ENCODE measurements at regions not wholly inside any gene's neighbourhood (a gene's known extent, or its start where the extent isn't known, plus 50 kb on each side); places are given as distances from the start of the nearest gene placed in this dataset.

DNA sequence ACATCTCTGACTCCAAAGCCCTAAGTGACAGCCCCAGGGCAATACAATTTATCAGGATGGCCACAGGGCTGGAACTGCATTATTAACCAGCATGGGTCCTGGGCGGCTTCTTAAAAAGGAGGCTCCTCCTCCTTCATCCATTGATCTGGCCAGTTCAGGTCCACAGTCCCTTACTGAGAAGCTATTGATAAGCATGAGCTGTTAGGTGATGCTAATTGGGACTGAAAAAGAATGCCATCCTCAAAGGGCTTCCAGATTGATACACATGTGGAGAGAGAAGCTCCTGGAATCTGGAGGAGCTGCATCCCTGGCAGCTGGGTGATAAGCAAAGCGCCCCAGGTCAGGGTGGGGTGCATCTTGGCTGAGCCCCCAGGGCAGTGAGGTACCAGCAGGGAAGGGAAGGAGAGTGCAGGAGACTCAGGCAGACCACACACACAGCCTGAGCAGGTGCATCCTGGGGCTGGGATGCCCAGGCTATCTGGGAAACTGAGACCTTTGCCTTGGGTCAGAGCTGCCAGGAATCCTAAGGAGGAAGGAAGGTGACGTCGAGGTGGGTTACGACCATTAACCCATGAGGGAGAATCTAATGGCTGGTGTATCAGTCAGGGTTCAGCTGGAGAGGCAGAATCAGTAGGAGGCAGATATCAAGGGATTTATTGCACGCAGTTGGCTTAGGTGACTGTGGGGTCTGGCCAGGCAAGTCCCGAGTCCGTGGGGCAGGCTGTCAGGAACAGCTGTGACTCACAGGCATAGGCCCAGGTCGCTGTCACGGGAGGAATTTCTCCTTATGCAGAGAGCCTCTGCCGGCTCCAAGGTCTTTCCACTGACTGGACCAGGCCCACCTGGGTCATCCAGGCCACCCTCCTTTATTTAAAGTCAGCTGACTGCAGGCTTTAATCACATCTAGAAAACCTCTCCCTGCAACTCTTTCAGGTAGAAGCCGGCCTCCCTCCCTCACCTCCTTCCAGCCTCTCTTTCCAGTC is 261.2 kb downstream of the BMP7 start:
- DNase-seq: no peak

DNA sequence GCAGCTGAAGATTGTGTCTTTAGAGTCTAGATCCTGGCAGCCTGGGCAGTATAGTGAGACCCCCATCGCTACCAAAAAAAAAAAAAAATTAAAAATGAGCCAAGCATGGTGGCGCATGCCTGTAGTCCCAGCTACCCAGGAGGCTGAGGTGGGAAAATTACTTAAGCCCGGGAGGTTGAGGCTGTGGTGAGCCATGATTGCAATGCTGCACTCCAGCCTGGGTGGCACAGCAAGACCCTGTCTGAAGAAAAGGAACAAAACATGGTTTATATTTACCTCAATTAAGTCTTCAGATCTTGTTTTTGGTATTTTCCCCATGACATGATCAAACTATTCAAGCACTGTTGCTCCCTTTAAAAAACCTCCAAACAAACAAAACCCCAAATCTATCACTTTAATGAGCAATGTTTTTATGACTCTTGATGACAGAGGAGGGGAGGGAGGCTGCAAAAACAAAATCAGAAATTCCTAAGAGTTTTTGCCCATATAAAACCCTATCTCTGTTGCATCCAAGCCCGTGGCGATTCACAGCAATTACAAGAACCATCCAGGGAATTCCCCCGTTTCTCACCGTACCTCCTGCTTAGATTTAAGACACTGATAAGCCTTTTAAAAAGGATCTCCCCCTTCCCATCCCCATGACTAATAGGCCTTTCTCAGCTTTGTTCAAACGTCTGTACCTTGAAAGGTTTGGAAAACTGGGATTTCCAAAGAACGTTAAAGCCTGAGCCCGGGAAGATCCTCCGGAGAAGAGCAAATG is 259.9 kb downstream of the BMP7 start:
- no peak for DNase-seq

GRCh38 chr20:57007171-57007540 is 259.3 kb downstream of the BMP7 start:
- DNase-seq: no peak

DNA sequence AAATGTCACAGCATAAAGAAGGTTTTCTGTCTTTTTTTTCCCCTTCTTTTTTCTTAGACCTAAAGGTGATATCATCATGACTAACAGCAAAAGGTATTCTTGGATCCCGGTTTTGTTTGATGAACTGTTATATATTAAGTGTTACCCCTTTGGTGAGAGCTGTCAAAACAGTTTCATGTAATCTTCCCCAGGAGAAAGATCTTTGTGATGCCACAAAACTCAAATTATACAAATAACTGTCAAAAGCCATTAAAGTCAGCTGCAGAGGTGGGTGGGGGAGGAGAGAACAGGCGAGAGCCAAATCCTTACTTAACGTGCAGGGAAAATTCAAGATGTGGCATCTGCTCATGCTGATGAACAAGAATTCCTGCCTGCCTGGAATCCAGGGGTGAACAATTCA is 258.2 kb downstream of the BMP7 start:
- DNase-seq: no peak

DNA sequence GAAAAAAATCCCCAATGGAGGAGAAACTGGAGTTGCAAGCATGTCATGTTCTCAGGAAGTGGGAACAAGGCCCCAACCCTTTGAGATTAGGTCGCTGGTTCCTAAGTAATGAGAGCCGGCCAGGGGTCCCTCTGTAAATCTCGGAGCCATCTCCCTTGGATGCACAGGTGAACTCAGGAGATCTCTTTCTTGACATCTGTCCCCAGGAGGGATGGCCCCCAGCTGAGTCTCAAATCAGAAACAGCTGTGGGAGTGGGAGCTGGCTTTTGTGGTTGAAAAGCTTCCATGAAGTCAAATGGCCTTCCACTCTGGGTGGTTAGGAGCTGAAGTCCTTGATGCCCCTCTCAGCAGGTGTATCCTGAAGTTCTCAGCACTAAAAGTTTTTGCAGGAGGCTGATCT is 257.1 kb downstream of the BMP7 start:
- DNase-seq: no peak

DNA sequence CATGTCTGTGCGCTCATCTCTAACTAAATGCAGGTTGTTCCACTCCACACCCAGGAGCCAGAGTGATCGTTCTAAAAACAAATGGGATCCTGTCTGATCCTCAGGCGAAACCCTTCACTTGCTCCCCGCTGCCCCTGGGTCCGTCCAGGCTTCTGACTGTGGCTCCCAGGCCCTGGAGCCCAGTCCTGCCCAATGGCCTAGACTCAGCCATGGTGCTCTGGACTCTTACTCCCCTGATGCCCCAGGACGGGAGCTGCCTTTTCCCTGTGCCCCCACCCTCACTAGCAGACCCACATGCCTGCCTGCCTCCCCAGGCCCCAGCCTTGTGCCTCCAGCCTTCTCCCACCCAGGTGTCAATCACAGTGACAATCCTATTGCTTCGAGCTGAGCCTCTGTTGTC is 256.7 kb downstream of the BMP7 start:
- DNase-seq: no peak

DNA sequence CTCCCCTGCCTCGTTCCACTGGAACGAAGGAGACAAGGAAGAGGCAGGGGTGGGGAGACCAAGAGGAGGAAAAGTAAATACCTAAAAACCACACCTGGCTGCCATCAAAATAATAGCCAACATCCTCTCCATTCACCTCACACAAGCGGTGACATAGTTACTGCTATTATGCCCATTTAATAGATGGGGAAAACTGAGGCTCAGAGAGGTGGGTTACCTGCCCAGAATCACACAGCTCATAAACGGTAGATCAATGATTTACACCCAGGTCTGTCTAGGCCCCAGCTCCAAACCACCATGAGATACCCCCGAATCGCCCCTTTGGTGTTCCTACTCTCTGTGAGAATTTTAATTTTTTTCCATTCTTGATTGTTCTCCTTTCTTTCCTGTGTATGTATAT is 253.8 kb downstream of the BMP7 start:
- no peak for DNase-seq

DNA sequence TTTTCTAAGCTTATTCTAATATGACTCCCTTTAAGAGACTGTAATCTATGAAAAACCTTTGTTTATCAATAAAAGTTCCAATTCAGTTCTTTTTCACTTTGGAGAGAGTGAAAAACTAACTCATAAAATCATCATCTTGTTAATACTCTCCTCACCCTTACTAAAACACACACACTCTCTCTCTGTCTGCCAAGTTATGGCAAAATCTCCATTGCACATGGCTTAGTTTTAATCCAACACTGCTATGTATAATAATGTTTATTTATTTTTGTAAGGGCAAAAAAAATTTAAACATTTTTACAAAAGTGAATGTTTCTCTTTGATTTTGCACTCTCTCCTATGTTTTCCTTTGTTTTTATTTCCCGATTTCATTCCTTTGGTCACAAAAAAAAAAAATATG is 253.2 kb downstream of the BMP7 start:
- DNase-seq: no peak

DNA sequence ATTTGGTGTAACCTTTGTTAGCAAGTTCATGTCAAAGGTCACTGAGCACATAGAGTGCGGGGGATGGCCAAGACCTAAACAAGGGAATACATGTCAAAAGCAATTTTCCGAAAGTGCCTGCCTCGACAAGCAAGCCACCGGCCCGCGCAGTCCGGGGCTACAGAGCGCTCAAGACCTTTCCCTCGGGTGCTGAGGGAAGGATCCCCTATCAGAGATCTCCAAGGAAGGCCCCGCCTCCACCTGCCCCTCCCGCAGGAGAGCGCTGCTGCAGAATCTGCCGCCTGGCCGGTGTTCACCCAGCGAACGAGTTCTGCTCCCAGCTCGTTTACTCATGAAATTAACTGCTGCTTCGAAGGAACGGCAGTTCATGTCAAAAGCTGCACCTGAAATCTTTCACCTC is 252.7 kb downstream of the BMP7 start:
- DNase-seq: no peak

DNA sequence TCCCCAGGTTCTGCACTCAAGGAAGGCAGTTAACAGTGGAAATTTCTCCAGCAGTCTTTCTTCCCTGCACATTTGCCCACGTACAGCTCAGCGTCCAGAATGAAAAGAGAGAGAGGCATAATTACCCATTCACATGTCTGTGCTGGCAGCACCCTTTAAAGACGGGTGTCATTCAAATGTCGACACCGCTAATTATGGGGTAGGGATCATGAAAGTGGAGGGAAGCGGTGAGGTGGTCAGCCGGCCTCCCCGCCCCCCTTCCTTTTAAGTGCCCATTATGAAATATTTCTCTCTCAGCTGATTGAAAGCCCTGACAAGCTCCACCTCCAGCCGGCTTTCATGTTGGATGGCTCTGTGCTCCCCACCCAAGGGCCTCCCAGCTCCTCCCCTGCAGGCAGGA is 246.1 kb downstream of the BMP7 start:
- DNase-seq: no peak

GRCh38 chr20:57022306-57022705 is 244.1 kb downstream of the BMP7 start:
- DNase-seq: no peak

DNA sequence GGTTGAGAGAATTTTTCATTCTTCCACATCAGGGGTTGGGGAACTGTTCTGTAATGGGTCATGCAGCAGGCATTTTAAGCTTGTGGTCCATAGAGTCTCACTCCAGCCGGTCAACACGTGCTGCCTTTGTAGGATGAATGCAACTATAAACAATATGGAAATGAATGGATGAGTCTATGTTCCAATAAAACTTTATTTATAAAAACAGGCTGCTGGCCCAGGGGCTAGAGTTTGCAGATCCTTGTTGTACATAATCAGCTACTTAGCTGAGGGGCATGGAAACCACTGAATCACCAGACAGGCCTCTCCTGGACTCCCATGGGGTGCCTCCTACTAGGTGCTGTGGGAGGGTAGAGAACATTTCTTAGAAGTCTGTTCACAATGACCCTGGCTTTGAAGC is 243.4 kb downstream of the BMP7 start:
- no peak for DNase-seq

DNA sequence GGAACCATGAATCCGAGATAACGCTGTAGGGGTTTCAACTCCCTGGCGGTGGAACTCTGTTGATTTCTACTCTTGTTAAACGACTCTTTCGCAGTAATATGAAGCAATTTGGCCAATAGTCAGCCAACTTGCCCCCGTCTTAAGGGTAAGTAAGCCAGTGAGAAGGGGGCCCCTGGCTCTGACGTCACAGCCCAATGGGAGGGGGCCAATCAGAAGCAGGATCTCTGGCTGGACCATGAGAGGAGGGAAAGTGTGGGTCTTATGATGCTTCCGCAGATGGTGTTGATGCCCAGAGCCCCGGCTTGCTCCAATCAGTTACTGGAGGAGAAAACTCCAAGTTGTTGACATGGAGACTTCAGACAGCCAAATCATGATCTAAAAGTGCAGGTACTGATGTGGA is 242.4 kb downstream of the BMP7 start:
- DNase-seq: no peak

DNA sequence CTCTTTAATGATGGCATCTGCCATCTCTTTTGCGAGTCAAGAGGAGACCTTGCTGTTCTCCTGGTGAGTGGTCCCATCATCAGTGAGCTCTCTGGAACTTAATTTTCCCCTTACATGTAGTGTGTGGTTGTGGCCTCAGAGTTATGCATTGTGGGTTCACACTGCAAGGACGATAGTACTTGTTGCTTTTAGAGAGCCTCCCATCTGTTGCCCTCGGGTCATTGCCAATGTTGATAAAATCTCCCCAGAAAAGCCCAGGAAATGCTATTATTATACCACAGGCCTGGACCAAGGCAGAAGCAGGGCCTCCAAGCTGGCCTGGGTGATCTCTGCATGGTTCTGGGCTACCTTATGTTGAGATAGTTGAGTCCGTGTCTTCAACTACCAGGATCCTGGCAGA is 241.6 kb downstream of the BMP7 start:
- DNase-seq: no peak

- DNase-seq: no peak
These were observed 241.2 kb downstream of the BMP7 start for GRCh38 chr20:57025261-57025660.

DNA sequence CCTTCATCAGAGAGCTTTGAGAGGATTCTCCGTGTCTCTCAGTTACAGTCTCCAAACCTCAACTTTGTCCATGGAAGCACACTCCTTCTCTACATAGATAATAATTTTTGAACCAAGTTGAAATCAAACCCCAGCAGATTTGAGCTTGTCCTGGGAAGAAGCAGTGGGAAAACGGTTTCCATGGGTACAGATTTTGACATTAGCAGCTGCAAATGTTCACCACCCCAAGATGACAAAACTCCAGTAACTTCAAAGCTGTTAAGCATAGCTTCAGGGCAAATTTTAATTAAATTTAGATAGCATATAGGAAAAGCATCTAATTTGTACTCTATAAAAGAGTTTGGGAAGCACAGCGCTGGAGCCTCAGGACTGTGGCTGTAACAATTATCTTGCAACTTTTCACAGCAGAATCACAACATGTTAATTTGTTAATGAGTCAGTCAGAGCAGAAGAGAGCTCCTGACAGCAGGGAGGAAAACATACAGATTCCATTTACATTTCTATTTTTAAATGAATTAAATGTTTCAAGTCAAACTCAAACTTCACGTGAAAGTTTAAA is 240.7 kb downstream of the BMP7 start:
- no peak for DNase-seq

DNA sequence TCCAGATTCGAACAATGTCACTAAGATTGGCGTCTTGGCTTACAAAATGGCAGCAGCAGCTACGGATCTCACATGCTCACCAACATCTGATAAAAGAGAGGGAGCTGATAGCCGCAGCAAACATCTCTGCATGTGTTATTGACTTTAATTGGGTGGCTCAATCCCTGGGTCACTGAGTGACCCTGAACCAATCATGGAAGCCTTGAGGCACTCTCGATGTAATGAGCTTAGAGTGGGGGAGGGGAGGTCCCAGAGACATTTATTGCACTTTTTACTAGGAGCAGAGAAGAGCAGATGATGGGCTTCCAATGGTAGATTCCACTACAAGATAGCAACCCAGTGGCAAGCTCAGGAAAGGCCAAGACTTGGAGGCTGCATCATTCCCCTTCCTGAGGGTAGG is 238.7 kb downstream of the BMP7 start:
- DNase-seq: no peak

- no peak for DNase-seq
These were observed 235.5 kb downstream of the BMP7 start for GRCh38 chr20:57030611-57031600.

DNA sequence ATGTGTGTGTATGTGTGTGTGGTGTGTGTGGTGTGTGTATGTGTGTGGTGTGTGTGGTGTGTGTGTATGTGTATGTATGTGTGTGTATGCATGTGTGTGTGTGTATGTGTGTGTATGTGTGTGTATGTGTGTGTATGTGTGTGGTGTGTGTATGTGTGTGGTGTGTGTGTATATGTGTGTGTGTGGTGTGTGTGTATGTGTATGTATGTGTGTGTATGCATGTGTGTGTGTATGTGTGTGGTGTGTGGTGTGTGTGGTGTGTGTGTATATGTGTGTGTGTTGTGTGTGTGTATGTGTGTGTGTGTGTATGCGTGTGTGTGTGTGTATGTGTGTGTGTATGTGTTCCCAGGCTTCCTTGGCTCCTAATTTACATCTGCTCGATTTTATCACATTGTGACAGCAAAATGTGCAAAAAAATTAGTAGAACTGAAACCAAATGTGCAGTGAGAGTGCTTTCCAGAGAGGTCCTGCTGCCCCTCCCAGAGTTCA is 234.5 kb downstream of the BMP7 start:
- no peak for DNase-seq

DNA sequence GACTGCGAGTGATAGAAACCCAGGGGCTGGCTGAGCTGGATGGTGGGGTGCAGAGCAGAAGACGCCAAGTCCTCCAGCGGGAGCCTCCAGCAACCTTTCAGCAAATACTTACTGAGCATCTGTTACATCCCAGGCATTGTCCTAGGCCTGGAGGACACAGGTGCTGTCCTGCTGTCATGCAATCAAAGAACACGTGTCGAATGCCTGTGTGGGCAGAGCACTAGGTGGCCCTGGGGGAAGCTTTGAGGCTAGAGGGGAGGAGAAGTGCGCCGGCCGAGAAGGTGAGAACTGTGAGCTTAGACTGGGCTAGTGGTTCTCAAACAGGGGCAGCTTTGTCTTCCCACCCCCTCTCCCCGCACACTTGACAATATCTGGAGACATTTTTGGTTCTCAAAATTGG is 233.6 kb downstream of the BMP7 start:
- DNase-seq: no peak

DNA sequence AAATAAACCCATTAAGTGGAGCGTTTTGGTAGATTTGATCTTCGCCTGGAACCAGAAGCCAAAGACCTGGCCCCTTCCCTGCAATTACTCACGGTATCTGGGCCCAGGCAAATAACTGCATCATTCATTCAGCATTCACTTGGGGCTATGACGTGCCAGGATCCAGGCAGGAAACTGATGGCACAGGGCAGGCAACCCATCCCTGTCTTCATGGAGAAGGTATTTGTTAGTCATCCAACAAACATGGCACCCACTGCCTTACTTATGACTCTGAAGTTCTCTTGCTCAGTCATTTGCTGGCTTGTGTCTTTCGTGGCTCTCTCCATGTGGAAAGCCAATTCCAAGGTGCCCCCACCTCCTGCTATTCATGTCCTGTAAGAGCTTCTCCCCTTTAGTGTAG is 232.4 kb downstream of the BMP7 start:
- DNase-seq: no peak

DNA sequence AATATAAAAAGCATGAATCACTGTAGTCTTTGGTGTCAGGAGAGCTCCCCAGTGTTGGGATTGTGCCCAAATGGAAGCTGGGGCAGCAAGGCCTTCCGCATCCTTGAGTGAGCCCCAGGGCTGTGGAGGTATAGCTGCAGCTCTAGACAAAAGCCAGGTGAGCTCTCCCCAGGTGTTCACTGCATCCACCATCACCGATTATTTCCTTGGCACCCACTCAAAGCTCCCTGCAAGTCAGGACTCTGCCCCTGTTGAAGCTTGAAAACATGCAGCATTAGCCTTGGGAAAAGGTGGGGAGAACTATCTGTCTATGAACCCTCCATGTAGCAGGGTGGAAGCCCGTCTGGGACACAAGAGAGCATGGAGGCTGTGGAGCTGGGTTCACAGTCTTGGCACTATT is 228.8 kb downstream of the BMP7 start:
- DNase-seq: no peak
